T-helper 17 cell (primary cell): ENCODE measurements at regions not wholly inside any gene's neighbourhood (a gene's known extent, or its start where the extent isn't known, plus 50 kb on each side); places are given as distances from the start of the nearest gene placed in this dataset.
"Not testable (repeated sequence)": the region's sequence is repeated elsewhere in the genome, so short reads cannot be mapped to it uniquely, and the experiment has no call there.

Experiments used
- ATAC-seq: fragments of 150-1000 bp; cut with Tn5 transposase; 2 replicates; pipeline ENCODE4 v1.10.0; 2021; ENCODE audit warnings: mild to moderate bottlenecking, moderate library complexity
- DNase-seq, 3 donors: peaks; one replicate each; pipeline versions ENCODE4 v3.0.0 to v3.0.0-alpha.2; 2020 to 2021
- H3K9me3 ChIP-seq: one replicate; pipeline ENCODE4 v1.7.0; 2013; ENCODE audit warnings: low read length, mild to moderate bottlenecking; ENCODE audit not compliant: control insufficient read depth, poor library complexity, severe bottlenecking
- H3K27ac Mint-ChIP-seq: one replicate; pipeline ENCODE4 v1.8.0; 2022; ENCODE audit warnings: mild to moderate bottlenecking, moderate library complexity, mixed read lengths
- H3K27me3 Mint-ChIP-seq: one replicate; pipeline ENCODE4 v1.8.0; 2022; ENCODE audit warnings: mixed read lengths
- H3K36me3 Mint-ChIP-seq: one replicate; pipeline ENCODE4 v1.8.0; 2022; ENCODE audit warnings: low read depth, mixed read lengths
- H3K4me1 Mint-ChIP-seq: one replicate; pipeline ENCODE4 v1.8.0; 2022; ENCODE audit warnings: mild to moderate bottlenecking, mixed read lengths
- H3K4me3 Mint-ChIP-seq: one replicate; pipeline ENCODE4 v1.8.0; 2022; ENCODE audit warnings: mild to moderate bottlenecking, moderate library complexity, mixed read lengths

DNA sequence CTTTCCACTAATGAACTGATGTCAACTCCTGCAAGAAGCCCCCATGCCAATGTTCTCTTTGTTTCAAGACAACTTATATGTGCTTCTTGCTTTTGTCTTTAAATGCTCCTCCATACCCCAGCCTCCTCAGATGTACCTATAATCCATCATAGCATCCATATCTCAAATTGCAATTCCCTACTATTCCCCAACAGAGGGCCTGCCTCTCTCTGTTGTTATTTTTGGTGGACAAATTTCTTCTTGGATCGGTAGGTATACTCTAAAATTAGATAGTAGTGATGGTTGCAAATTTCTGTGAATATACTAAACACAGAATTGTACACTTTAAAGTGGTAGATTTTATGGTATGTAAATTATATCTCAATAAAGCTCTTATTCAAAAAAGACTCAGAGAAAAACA is 820.1 kb downstream of the METTL4 start:
- ATAC-seq (no peak), DNase-seq (no peak)
- H3K4me3 Mint-ChIP-seq: no peak overlapping the region
- no peaks in the 10 kb centered on the region for H3K27me3 Mint-ChIP-seq
- H3K36me3 Mint-ChIP-seq: no peaks in the 10 kb centered on the region
- H3K9me3 ChIP-seq: no peaks in the 10 kb centered on the region
- no peak overlapping the region for H3K27ac Mint-ChIP-seq
- H3K4me1 Mint-ChIP-seq: no peaks in the 10 kb centered on the region

DNA sequence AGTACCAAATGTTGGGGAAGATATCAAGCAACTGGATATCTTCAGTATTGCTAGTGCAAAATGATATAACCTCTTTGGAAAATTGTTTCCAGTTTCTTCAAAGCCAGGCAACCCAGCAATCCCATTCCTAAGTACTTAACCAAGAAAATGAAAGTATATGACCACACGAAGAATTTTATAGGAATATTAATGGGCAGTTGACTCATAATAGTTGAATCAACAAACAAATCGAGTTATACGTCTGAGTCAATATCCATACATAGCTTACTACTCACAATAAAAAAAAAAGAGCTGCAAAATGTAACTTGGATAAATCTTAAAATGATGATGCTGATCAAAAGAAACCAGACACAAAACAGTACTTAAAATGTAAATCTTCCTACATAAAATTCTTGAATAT is 810.4 kb downstream of the METTL4 start:
- DNase-seq: no peak
- no peak for ATAC-seq
- H3K9me3 ChIP-seq: peaks cover 2% of the 10 kb centered on the region
- Mint-ChIP-seq H3K27ac (no peak overlapping the region), H3K36me3 (no peaks in the 10 kb centered on the region), H3K4me1 (no peaks in the 10 kb centered on the region), H3K4me3 (no peak overlapping the region), H3K27me3 (no peaks in the 10 kb centered on the region)

DNA sequence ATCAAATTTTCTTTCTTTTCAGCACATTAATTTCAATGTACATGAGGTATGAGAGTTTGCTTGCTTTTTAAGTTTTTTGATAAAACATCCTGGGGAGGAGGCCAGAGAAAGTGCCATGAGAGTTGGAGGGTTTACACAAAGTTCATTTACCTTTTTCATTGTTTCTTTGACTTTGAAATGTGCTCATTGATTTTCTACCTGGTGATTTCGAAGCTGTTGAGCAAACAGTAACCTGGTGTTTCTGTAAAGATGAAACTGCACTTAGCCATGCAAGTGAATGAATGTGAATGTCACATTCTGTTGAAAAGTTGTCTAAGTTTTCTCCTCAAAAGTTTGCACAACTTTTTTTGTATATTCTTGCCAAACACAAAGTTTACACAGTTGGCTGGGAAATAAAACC is 797.0 kb downstream of the METTL4 start:
- H3K27ac Mint-ChIP-seq: no peak overlapping the region
- H3K4me1 Mint-ChIP-seq: no peaks in the 10 kb centered on the region
- DNase-seq (no peak), ATAC-seq (no peak)
- no peaks in the 10 kb centered on the region for H3K27me3 Mint-ChIP-seq
- no peak overlapping the region for H3K4me3 Mint-ChIP-seq
- no peaks in the 10 kb centered on the region for H3K36me3 Mint-ChIP-seq
- H3K9me3 ChIP-seq: no peaks in the 10 kb centered on the region

DNA sequence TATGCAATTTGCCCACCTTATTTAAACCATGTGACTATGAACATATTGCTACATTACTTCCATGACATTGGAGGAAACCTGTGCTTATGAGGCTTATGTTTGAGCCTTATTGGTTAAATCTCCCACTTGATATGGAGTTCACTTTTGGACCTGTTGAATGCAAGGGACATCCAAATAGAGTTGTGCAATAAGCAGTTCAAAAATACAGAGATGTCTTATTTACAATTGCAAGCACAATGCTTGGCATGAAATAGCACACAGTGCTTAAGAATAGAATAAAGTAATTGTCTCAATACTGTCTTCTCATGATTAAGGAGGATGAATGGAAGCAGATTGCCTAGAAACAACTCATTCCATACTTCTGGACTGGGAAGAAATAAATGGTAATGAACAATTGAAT is 793.5 kb downstream of the METTL4 start:
- no peaks in the 10 kb centered on the region for H3K9me3 ChIP-seq
- Mint-ChIP-seq H3K4me3 (no peak overlapping the region), H3K27me3 (no peaks in the 10 kb centered on the region), H3K4me1 (no peaks in the 10 kb centered on the region), H3K27ac (no peak overlapping the region), H3K36me3 (no peaks in the 10 kb centered on the region)
- ATAC-seq (no peak), DNase-seq (no peak)

DNA sequence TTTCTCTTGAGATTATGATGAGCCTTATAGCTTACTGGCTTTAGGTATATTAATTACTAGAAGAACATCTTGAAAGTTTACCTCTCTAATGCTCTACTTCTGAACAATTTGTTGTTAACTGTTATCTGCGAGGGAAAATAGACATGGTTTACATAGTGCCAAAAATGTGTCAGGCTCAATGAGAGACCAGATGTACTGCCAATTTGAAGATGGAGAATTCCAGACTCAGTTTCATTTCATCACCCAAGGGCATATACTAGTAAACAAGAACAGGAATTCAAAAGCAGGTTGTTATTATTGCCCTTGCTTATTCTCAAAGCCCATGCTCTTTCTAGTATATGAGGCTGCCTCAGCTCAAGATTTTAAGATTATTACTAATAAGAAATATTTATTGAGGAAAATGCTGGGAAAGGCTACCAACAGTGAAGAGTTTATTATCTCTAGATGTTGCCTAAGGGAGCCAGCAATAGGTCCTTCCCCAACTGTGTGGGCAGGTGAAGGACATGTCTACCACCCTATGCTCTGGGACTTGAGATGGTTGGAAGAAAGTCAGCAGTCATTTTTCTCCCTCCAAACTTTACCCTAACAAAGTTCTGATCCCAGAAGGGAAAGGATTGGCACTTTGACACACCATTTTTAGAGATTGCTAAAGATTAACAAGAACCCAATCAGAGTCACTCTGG is 792.7 kb downstream of the METTL4 start:
- no peaks in the 10 kb centered on the region for H3K36me3 Mint-ChIP-seq
- no peaks in the 10 kb centered on the region for H3K27me3 Mint-ChIP-seq
- no peak overlapping the region for H3K4me3 Mint-ChIP-seq
- H3K9me3 ChIP-seq: no peaks in the 10 kb centered on the region
- H3K4me1 Mint-ChIP-seq: no peaks in the 10 kb centered on the region
- ATAC-seq: no peak
- DNase-seq: no peak
- H3K27ac Mint-ChIP-seq: no peak overlapping the region

DNA sequence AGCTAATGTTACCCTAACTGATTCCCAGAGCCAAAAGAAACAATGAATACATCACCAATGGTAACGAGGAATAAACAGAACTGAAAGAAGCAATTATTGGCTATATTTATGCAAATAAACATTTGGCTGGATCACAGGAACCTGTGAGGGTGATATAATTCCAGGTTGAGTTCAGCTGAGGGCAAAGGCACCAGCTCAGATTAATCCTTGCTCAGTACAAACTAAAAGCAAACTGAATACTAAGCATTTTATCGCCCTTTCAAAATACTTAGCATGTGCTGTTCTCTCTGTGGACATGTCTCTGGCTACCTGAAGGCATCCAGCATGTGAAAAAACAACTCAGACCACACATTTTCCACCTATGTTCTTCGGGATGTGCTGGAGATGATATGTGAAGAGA is 791.7 kb downstream of the METTL4 start:
- DNase-seq (no peak), ATAC-seq (no peak)
- H3K4me1 Mint-ChIP-seq: no peaks in the 10 kb centered on the region
- H3K4me3 Mint-ChIP-seq: no peak overlapping the region
- H3K9me3 ChIP-seq: no peaks in the 10 kb centered on the region
- H3K27me3 Mint-ChIP-seq: no peaks in the 10 kb centered on the region
- no peak overlapping the region for H3K27ac Mint-ChIP-seq
- H3K36me3 Mint-ChIP-seq: no peaks in the 10 kb centered on the region

DNA sequence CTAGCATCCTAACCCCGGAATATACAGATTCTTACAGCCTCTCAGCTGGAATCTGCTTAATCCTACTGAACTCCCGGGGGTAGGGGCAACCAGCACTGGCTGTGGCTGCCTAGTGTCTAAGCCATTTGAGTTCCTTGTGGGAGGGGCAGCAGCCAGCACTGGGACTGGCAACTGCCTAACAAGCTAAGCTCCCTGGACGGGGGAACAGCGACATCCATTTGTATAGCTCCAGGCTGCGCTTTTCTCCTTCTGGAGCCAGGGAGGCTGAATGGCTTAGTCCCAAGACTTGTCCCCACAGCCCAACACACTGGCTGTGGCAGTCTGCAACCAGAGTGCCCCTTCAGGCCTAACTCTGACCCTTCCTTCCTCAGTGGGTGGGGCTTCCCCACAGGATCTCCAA is 787.2 kb downstream of the METTL4 start:
- no peaks in the 10 kb centered on the region for H3K9me3 ChIP-seq
- no peak overlapping the region for H3K4me3 Mint-ChIP-seq
- H3K36me3 Mint-ChIP-seq: no peaks in the 10 kb centered on the region
- DNase-seq (no peak), ATAC-seq (no peak)
- no peaks in the 10 kb centered on the region for H3K4me1 Mint-ChIP-seq
- no peak overlapping the region for H3K27ac Mint-ChIP-seq
- no peaks in the 10 kb centered on the region for H3K27me3 Mint-ChIP-seq

DNA sequence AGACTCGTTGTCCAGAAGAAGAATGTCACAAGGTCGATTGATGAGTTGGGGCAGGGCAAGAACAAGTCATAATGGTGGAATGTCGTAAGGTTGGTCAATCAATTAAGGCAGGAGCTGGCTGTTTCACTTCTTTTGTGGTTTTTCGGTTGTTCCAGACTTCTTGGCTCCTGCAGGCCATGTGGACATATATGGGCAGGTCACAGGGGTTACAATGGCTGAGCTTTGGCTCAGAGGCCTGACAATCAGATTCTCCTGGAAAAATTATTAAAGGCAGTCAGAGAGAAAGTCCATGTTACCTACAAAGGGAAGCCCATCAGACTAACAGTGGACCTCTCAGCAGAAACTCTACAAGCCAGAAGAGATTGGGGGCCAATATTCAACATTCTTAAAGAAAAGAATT is 785.3 kb downstream of the METTL4 start:
- ATAC-seq, H3K4me3 Mint-ChIP-seq, H3K27ac Mint-ChIP-seq, H3K36me3 Mint-ChIP-seq, H3K27me3 Mint-ChIP-seq, H3K9me3 ChIP-seq, DNase-seq, H3K4me1 Mint-ChIP-seq: not testable (repeated sequence)

DNA sequence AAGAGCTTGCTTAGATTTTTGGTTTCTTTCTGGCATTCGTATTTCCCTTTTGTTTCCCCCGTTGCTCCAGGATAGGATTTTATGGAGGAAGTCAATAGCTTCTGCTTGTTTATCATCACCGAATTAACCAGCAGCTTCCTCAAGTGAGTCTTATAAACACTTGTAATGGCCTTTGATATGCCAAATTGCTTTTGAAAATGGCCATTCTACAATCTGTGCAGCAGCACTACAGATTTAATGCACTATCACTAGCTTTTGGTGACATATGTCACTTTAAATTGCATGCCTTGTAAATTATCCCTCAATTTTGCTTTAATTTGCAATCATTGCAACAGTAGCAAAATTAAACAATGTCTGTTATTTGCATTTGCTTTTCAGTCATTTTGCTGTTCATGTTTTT is 774.7 kb downstream of the METTL4 start:
- H3K27ac Mint-ChIP-seq: no peak overlapping the region
- ATAC-seq: no peak
- no peaks in the 10 kb centered on the region for H3K9me3 ChIP-seq

DNA sequence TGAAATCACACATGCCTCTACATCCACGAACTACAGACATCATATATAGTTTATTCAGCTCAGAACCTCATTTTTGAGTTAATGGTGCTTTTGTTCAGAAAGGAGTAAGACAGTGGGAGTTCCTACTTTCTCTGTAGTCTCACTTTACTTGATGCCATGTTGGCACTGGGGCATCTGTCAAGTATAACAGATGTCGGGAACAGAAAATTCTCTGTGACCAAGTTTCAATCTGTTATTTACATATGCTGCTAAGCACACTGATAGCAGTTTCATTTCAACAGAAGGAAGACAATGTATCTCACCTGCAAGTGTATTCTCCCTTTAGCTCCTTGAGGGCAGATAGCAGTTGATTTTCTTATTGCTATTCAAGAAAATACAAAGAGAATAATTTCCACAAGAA is 774.1 kb downstream of the METTL4 start:
- Mint-ChIP-seq H3K4me1 (no peaks in the 10 kb centered on the region), H3K36me3 (no peaks in the 10 kb centered on the region), H3K27me3 (no peaks in the 10 kb centered on the region), H3K4me3 (no peak overlapping the region), H3K27ac (no peak overlapping the region)
- H3K9me3 ChIP-seq: no peaks in the 10 kb centered on the region
- no peak for ATAC-seq
- DNase-seq: no peak

More for the DNA sequence above, 774.7 kb downstream of the METTL4 start:
- H3K27me3 Mint-ChIP-seq: no peaks in the 10 kb centered on the region
- DNase-seq: no peak
- H3K4me3 Mint-ChIP-seq: no peak overlapping the region
- no peaks in the 10 kb centered on the region for H3K4me1 Mint-ChIP-seq
- H3K36me3 Mint-ChIP-seq: no peaks in the 10 kb centered on the region

DNA sequence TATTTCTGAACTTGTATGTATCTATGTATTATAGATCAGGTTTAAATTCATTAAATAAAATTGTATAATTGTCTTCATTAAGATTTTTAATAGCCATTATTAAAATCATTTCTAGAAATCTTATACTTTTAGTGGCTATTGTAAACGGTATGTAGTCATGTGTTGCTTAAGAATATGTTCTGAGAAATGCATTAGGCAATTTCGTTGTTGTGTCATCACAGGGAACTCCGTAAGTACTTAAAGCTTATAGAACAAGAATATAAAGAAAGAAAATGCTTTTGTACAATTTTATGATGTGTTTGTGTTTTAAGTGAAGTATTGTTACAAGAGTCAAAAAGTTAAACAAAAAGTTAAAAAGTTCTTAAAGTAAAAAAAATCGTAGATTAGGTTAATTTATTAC is 765.8 kb downstream of the METTL4 start:
- no peak for ATAC-seq

DNA sequence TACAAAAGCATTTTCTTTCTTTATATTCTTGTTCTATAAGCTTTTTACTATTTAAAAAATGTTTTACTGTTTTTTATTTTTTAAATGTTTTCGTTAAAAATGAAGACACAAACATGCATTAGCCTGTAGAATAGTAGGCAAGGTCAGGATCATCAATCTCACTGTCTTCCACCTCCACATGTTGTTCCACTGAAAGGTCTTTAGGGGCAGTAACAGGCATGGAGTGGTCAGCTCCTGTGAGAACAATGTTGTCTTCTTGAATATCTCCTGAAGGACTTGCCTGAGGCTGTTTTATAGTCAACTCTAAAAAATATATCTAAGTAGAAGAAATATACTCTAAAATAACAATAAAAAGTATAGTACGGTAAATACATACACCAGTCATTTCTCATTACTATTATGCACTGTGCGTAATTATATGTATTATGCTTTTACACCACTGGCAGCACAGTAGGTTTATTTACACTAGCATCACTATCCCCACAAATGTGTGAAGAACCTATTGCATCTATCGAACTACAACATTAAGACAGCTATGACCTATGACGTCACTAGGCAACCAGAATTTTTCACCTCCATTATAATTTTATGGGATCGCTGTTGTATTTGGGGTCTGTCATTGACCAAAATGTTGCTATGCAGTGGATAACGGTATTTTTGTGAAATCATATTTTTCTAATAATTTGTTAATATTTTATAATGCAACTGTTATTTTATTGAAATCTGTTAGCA is 764.3 kb downstream of the METTL4 start:
- Mint-ChIP-seq H3K27ac (no peak overlapping the region), H3K4me3 (no peak overlapping the region), H3K4me1 (no peaks in the 10 kb centered on the region), H3K36me3 (no peaks in the 10 kb centered on the region), H3K27me3 (no peaks in the 10 kb centered on the region)
- ATAC-seq (no peak), DNase-seq (no peak)
- no peaks in the 10 kb centered on the region for H3K9me3 ChIP-seq

More for the DNA sequence above, 765.8 kb downstream of the METTL4 start:
- H3K27ac Mint-ChIP-seq: no peak overlapping the region
- no peak for DNase-seq
- H3K27me3 Mint-ChIP-seq: no peaks in the 10 kb centered on the region
- no peaks in the 10 kb centered on the region for H3K9me3 ChIP-seq
- H3K4me3 Mint-ChIP-seq: no peak overlapping the region
- no peaks in the 10 kb centered on the region for H3K4me1 Mint-ChIP-seq
- H3K36me3 Mint-ChIP-seq: no peaks in the 10 kb centered on the region

DNA sequence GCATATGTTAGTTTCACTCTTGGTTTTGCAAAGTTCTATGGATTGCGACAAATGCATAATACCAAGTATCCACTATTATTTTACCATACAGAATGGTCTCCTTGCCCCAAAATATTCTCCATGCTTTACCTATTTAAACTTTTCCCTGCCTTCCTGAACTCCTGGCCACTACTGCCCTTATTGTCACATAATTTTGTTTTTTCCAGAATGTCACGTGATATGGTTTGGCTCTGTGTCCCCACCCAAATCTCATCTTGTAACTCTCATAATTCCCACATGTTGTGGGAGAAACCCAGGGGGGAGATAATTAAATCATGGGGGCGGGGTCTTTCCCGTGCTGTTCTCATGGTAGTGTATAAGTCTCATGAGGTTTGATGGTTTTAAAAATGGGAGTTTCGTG is 760.0 kb downstream of the METTL4 start:
- Mint-ChIP-seq H3K36me3 (no peaks in the 10 kb centered on the region), H3K4me3 (no peak overlapping the region)
- ATAC-seq: no peak

DNA sequence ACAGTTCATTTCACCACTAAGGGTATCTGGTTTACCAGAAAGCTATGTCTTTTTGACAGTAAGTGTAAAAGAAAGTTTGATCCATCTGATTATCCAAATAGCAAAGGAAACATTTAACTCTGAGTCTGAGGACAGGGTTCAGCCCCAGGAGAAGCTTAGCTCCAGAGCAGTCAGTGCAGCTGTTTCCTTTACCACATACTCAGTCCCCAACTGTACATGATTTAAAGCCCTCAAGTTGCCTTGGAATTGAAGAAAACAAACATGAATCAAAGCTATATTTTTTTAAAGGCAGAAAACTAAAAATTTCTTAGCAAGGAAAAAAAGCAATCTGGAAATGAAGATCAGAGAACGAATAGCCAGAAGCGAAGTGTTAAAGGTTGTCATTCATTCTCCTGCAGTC is 746.0 kb downstream of the METTL4 start:
- no peak for ATAC-seq
- DNase-seq: no peak
- no peak overlapping the region for H3K27ac Mint-ChIP-seq
- no peaks in the 10 kb centered on the region for H3K36me3 Mint-ChIP-seq
- no peaks in the 10 kb centered on the region for H3K4me1 Mint-ChIP-seq
- no peaks in the 10 kb centered on the region for H3K27me3 Mint-ChIP-seq
- no peaks in the 10 kb centered on the region for H3K9me3 ChIP-seq
- H3K4me3 Mint-ChIP-seq: no peak overlapping the region

More for the DNA sequence above, 760.0 kb downstream of the METTL4 start:
- no peaks in the 10 kb centered on the region for H3K9me3 ChIP-seq
- DNase-seq: no peak
- H3K27me3 Mint-ChIP-seq: no peaks in the 10 kb centered on the region
- H3K27ac Mint-ChIP-seq: no peak overlapping the region
- no peaks in the 10 kb centered on the region for H3K4me1 Mint-ChIP-seq
